Stimulated activated CD8-positive, alpha-beta memory T cell treated with anti-CD3 and anti-CD28 coated beads, Interleukin-4, amount 100 ng/mL, for 24 hours (primary cell): ENCODE measurements at regions not wholly inside any gene's neighbourhood (a gene's known extent, or its start where the extent isn't known, plus 50 kb on each side); places are given as distances from the start of the nearest gene placed in this dataset.

Experiments used
- DNase-seq: peaks from one replicate; pipeline ENCODE4 v3.0.0-alpha.2; 2020; ENCODE audit warnings: low read depth

DNA sequence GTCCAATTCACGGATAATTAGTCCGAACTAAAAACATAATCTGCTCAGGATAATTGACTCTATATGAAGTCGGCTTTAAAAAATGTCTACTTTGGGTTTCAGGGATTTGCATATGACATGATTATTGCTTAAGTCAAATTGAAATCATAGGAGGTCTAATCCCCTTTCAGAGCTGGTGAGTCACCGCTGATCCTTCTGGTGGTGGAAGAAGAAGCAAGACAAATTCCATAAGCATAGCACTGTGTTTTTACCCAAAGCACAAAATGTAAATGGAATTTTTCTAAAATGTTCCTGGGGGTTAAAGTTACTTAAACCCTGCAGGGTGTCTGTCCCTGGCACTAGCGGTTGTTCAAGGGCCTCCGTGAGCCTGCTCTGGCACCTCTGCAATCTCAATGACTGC is 460.2 kb downstream of the LRATD1 start:
- DNase-seq: no peak

DNA sequence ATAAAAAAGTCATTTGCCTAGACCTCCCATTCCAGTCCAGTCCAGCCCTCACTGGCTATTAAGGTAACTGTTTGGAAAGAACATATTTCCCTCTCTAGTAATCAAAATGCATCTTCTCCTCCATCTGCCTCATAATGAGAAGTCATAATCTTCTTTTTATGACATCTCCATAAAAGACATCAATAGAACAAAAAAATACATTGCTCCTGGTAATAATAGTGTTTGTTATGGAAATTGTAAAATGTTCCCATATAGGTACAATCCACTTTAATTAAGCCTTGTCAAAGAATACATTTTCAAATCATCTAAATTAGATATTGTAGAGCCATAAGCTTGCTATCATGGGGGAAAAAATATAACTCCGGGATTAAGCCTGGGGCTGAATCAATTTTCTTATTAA is 461.6 kb downstream of the LRATD1 start:
- no peak for DNase-seq

DNA sequence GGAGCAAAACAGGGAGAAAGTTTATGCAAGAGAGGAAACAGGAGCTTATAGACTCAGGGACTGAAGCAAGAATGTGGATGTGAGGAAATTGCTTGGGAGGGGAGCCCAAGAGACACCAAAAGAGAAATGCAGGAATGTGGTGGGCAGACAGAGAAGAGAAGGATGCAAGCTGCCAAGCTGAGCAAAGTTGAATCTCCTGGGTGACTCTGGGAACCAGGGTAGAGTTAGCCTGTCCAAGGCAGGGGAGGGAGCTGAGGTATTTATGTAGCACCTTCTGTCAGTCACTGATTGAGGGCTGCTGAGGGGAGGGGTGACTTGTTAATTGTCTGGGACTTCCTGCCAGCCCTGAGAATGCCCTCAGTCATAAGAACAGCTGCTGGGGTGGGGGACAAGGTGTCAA is 464.3 kb downstream of the NBAS start:
- no peak for DNase-seq

DNA sequence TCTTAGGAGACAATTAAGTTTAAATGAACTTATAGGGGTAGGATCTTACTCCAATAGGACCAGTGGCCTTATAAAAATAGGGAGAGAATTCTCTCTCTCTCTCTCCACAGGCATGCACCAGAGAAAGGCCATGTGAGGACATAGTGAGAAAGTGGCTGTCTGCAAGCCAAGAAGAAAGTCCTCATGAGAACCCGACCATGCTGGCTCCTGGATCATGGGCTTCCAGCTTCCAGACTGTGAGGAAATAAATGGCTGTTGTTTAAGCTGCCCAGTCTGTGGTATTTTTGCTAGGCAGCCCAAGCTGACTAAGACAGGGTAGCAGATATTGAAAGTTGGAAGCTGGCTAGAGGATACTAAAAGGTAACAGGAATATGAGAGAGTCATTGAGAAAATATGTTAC is 454.0 kb downstream of the NBAS start:
- no peak for DNase-seq

DNA sequence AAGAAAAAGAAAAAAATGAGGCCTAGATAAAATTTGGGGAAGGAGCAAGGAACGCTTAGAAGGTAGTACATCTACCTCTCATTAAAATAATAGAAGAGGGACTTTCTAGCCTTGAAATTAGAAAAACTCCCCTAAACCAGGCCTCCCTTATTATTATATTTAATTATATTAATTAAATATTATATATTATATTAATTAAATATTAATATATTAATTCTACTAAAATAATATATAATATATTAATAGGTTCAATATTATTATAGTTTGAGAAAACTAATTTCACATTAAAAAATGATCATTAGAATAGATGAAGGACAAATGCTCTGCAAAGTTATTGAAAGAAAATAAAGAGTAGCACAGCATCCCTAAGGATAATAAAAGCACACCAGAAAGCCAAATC is 449.4 kb downstream of the NBAS start:
- DNase-seq: no peak

DNA sequence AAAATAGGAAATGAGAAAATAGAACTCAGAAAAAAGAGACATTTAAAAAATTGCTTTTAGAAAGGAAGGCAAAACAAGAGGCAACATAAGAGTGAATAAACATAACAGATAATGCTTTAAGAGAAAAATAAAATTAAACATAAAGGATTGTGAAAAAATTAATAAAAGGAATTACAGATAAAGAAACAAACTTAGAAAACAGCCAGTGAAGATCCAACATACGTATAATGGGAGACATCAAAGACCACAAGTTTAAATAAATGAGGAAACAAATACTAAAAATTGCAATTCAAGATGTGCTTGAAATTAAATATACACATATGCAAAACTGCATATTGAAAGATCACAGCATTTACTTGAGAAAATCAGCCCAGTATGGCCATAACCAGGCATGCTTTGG is 448.9 kb downstream of the NBAS start:
- no peak for DNase-seq

DNA sequence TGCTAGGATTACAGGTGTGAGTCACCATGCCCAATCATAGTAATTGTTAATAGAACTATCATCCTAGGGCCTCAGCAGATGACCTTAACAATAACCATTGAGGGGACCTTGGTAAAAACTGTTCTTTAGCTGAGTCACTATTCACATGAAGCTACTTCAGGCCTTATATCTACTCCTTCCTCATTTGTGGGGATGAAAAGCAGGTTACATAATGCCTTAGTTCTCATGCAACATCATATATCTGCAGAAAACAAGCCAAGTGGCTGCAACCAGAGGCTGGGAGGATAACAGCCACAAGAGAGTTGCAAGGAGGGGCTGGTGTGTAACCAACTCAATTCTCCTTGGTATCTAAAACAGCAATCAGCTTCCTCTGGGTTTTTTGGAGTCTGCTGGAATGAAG is 445.4 kb downstream of the NBAS start:
- no peak for DNase-seq

DNA sequence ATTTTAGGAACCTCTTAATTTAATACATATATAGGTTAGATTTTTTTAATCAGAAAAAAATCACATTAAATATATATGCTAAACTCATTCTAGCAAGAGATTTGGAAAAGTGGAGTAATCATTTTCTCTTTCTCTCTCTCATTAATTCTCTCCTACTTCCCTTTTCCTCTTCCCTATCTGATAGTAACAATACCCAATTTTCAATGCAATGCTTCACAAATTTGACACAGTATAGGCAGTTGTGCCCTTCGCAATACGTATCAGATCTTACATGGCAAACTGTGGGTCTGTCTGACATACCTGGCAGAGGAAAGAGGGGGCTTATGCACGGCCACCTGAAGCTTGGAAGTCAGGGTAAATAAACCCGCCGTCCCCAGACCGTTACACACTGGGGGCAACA is 444.3 kb downstream of the NBAS start:
- no peak for DNase-seq
